Hepatic stellate cell (primary cell): ENCODE measurements at regions not wholly inside any gene's neighbourhood (a gene's known extent, or its start where the extent isn't known, plus 50 kb on each side); places are given as distances from the start of the nearest gene placed in this dataset.

ENCODE experiments used
- DNase-seq: peaks from one replicate; pipeline ENCODE4 v3.0.0; 2011; ENCODE audit warnings: low spot score

- no peak for DNase-seq
These were observed 168.6 kb upstream of the PDE3A start for GRCh38 chr12:20199780-20200179.

GRCh38 chr12:20201733-20202132, 166.6 kb upstream of the PDE3A start:
- no peak for DNase-seq

- no peak for DNase-seq
These were observed 162.5 kb upstream of the PDE3A start for GRCh38 chr12:20205854-20206253.

- no peak for DNase-seq
These were observed 161.9 kb upstream of the PDE3A start for GRCh38 chr12:20206410-20206809.

- no peak for DNase-seq
These were observed 157.6 kb upstream of the PDE3A start for GRCh38 chr12:20210621-20211215.

- DNase-seq, result no peak
These were observed 156.8 kb upstream of the PDE3A start for GRCh38 chr12:20211541-20211940.

- no peak for DNase-seq
These were observed 156.3 kb upstream of the PDE3A start for GRCh38 chr12:20211981-20212421.

- peak; percentile 68 for DNase-seq
These were observed 155.4 kb upstream of the PDE3A start for GRCh38 chr12:20212658-20213555.

GRCh38 chr12:20213723-20214625, 154.4 kb upstream of the PDE3A start:
- DNase-seq, result no peak

GRCh38 chr12:20220339-20220738, 148.0 kb upstream of the PDE3A start:
- DNase-seq, result peak; percentile 5

- DNase-seq, result no peak
These were observed 135.2 kb upstream of the PDE3A start for GRCh38 chr12:20232931-20233675.

- DNase-seq, result no peak
These were observed 133.9 kb upstream of the PDE3A start for GRCh38 chr12:20234474-20234873.

GRCh38 chr12:20237091-20237490, 131.2 kb upstream of the PDE3A start:
- no peak for DNase-seq

- no peak for DNase-seq
These were observed 122.8 kb upstream of the PDE3A start for GRCh38 chr12:20245491-20245890.

- no peak for DNase-seq
These were observed 119.7 kb upstream of the PDE3A start for GRCh38 chr12:20248646-20249045.

GRCh38 chr12:20250761-20251160, 117.6 kb upstream of the PDE3A start:
- no peak for DNase-seq

- DNase-seq, result no peak
These were observed 111.0 kb upstream of the PDE3A start for GRCh38 chr12:20257311-20257710.

GRCh38 chr12:20259786-20260185, 108.6 kb upstream of the PDE3A start:
- DNase-seq, result peak; percentile 1

- DNase-seq, result no peak
These were observed 107.5 kb upstream of the PDE3A start for GRCh38 chr12:20260851-20261250.

GRCh38 chr12:20262119-20262518, 106.2 kb upstream of the PDE3A start:
- no peak for DNase-seq

GRCh38 chr12:20264026-20264425, 104.3 kb upstream of the PDE3A start:
- DNase-seq, result no peak
